Smooth muscle cell (in vitro differentiated cells): ENCODE measurements at regions not wholly inside any gene's neighbourhood (a gene's known extent, or its start where the extent isn't known, plus 50 kb on each side); places are given as distances from the start of the nearest gene placed in this dataset.

ENCODE experiments used
- DNase-seq: peaks from one replicate; lab custom pipeline; 2025; ENCODE audit not compliant: unreplicated experiment; lab: John Stamatoyannopoulos, UW
- H2AFZ ChIP-seq: fragments of 200-600 bp; sonication (generic); 2 replicates; pipeline ENCODE4 v1.6.0; 2016; ENCODE audit warnings: antibody characterized with exemption, low read depth, mild to moderate bottlenecking
- H3F3A ChIP-seq: fragments of 200-600 bp; sonication (generic); 2 replicates; pipeline ENCODE4 v1.6.0; 2017; ENCODE audit warnings: antibody characterized with exemption, low read depth
- H3K27ac ChIP-seq: fragments of 200-600 bp; sonication (generic); 2 replicates; pipeline ENCODE4 v1.5.1; 2016; ENCODE audit warnings: low read depth, mild to moderate bottlenecking
- H3K27me3 ChIP-seq: fragments of 200-600 bp; sonication (generic); 2 replicates; pipeline ENCODE4 v1.6.1; 2016; ENCODE audit warnings: low read depth, mild to moderate bottlenecking
- H3K36me3 ChIP-seq: fragments of 200-600 bp; sonication (generic); 2 replicates; pipeline ENCODE4 v1.5.1; 2016; ENCODE audit warnings: low read depth
- H3K4me1 ChIP-seq: fragments of 200-600 bp; sonication (generic); 2 replicates; pipeline ENCODE4 v1.5.1; 2016; ENCODE audit warnings: low read depth
- H3K4me2 ChIP-seq: fragments of 200-600 bp; sonication (generic); 2 replicates; pipeline ENCODE4 v1.6.0; 2016; ENCODE audit warnings: mild to moderate bottlenecking
- H3K4me3 ChIP-seq: fragments of 200-600 bp; sonication (generic); 2 replicates; pipeline ENCODE4 v1.5.1; 2016; ENCODE audit warnings: mild to moderate bottlenecking
- H3K79me2 ChIP-seq: fragments of 200-600 bp; sonication (generic); 2 replicates; pipeline ENCODE4 v1.6.0; 2016; ENCODE audit warnings: low read depth, mild to moderate bottlenecking
- H3K9ac ChIP-seq: fragments of 200-600 bp; sonication (generic); 2 replicates; pipeline ENCODE4 v1.6.0; 2016; ENCODE audit warnings: low read depth
- H3K9me3 ChIP-seq: fragments of 200-600 bp; sonication (generic); replicated peaks from 2 replicates; pipeline ENCODE4 v1.5.1; 2016; ENCODE audit warnings: low read depth
- H4K20me1 ChIP-seq: fragments of 200-600 bp; sonication (generic); 2 replicates; pipeline ENCODE4 v1.6.0; 2016; ENCODE audit warnings: low read depth
- CTCF ChIP-seq: fragments of 200-600 bp; sonication (generic); IDR thresholded peaks from 2 replicates; pipeline ENCODE4 v1.5.1; 2017; ENCODE audit warnings: borderline replicate concordance, mild to moderate bottlenecking, antibody characterized with exemption; ENCODE audit not compliant: insufficient read depth, poor library complexity, severe bottlenecking
- WGBS: methylation state at CpG from one replicate; pipeline ENCODE4 v1.1.7; 2016; ENCODE audit warnings: low lambda C conversion rate; 5-methylcytosine and 5-hydroxymethylcytosine counted together

- TF ChIP-seq CTCF = peak; percentile 37
- H3K4me1 ChIP-seq = peaks cover 1% of the 10 kb centered on the region
- no peaks in the 10 kb centered on the region for H3K36me3 ChIP-seq
- no peaks in the 10 kb centered on the region for H4K20me1 ChIP-seq
- H2AFZ ChIP-seq = no peak overlapping the region
- 0% methylated on average over 1 of the region's 1 CpG for WGBS
- no peaks in the 10 kb centered on the region for H3K79me2 ChIP-seq
- no peaks in the 10 kb centered on the region for H3K9me3 ChIP-seq
- no peak overlapping the region for H3K9ac ChIP-seq
- H3F3A ChIP-seq = no peaks in the 10 kb centered on the region
- H3K27me3 ChIP-seq = peaks cover 39% of the 10 kb centered on the region
- H3K4me3 ChIP-seq = no peak overlapping the region
- no peak for DNase-seq
- H3K27ac ChIP-seq = no peak overlapping the region
- no peak overlapping the region for H3K4me2 ChIP-seq
Measured at GRCh38 chrX:137432609-137433008, 133.3 kb upstream of the ZIC3 start.

- Histone ChIP-seq H3K27ac (no peak overlapping the region), H2AFZ (no peak overlapping the region), H3K36me3 (no peaks in the 10 kb centered on the region), H3K9me3 (no peaks in the 10 kb centered on the region), H4K20me1 (no peaks in the 10 kb centered on the region), H3K4me1 (peaks cover 4% of the 10 kb centered on the region), H3K79me2 (no peaks in the 10 kb centered on the region), H3K27me3 (peaks cover 46% of the 10 kb centered on the region), H3K9ac (no peak overlapping the region), H3K4me2 (no peak overlapping the region), H3F3A (no peaks in the 10 kb centered on the region), H3K4me3 (no peak overlapping the region)
- WGBS = 42% methylated on average over 2 of the region's 2 CpGs
- no peak for TF ChIP-seq CTCF
- DNase-seq = no peak
Measured at GRCh38 chrX:137431693-137432488, 134.0 kb upstream of the ZIC3 start.

GRCh38 chrX:137430984-137431475, 134.9 kb upstream of the ZIC3 start:
- Histone ChIP-seq H3K9ac (no peak overlapping the region), H3K9me3 (no peaks in the 10 kb centered on the region), H3K4me3 (no peak overlapping the region), H3K27me3 (peaks cover 55% of the 10 kb centered on the region), H3K36me3 (no peaks in the 10 kb centered on the region), H3K4me2 (no peak overlapping the region), H3K27ac (no peak overlapping the region), H3K4me1 (peaks cover 4% of the 10 kb centered on the region), H4K20me1 (no peaks in the 10 kb centered on the region), H3K79me2 (no peaks in the 10 kb centered on the region), H2AFZ (no peak overlapping the region), H3F3A (no peaks in the 10 kb centered on the region)
- no peak for DNase-seq
- TF ChIP-seq CTCF = no peak

- Histone ChIP-seq H3K27me3 (peaks cover 62% of the 10 kb centered on the region), H3K9me3 (no peaks in the 10 kb centered on the region), H3K4me2 (no peak overlapping the region), H3K27ac (no peak overlapping the region), H3K4me3 (no peak overlapping the region), H3F3A (no peaks in the 10 kb centered on the region), H3K4me1 (peaks cover 4% of the 10 kb centered on the region), H4K20me1 (no peaks in the 10 kb centered on the region), H2AFZ (no peak overlapping the region), H3K36me3 (no peaks in the 10 kb centered on the region), H3K9ac (no peak overlapping the region), H3K79me2 (no peaks in the 10 kb centered on the region)
- 61% methylated on average over 9 of the region's 17 CpGs for WGBS
- no peak for TF ChIP-seq CTCF
- DNase-seq = no peak
Measured at GRCh38 chrX:137430301-137430700, 135.6 kb upstream of the ZIC3 start.
